HG03025 (cell line): ENCODE measurements at regions not wholly inside any gene's neighbourhood (a gene's known extent, or its start where the extent isn't known, plus 50 kb on each side); places are given as distances from the start of the nearest gene placed in this dataset.
"Not testable (repeated sequence)": the region's sequence is repeated elsewhere in the genome, so short reads cannot be mapped to it uniquely, and the experiment has no call there.

Experiments
- ATAC-seq: cut with Tn5 transposase; IDR thresholded peaks from one replicate; pipeline ENCODE4 v1.9.1; 2021; ENCODE audit warnings: mild to moderate bottlenecking, moderate library complexity; ENCODE audit not compliant: unreplicated experiment, low FRiP score

- no peak for ATAC-seq
Observed at GRCh38 chr5:83889971-83890745, 169.5 kb upstream of the HAPLN1 start.

GRCh38 chr5:83877911-83878706 is 157.5 kb upstream of the HAPLN1 start:
- ATAC-seq: no peak

GRCh38 chr5:83871533-83872395 is 151.1 kb upstream of the HAPLN1 start:
- no peak for ATAC-seq

- ATAC-seq: no peak
Observed at GRCh38 chr5:83866181-83866580, 145.5 kb upstream of the HAPLN1 start.

GRCh38 chr5:83865579-83865978 is 144.9 kb upstream of the HAPLN1 start:
- no peak for ATAC-seq

GRCh38 chr5:83864652-83865051 is 144.0 kb upstream of the HAPLN1 start:
- no peak for ATAC-seq

- no peak for ATAC-seq
Observed at GRCh38 chr5:83857341-83857740, 136.7 kb upstream of the HAPLN1 start.

GRCh38 chr5:83856881-83857280 is 136.2 kb upstream of the HAPLN1 start:
- no peak for ATAC-seq

GRCh38 chr5:83850412-83850811 is 129.8 kb upstream of the HAPLN1 start:
- not testable (repeated sequence) for ATAC-seq

GRCh38 chr5:83848941-83849340 is 128.3 kb upstream of the HAPLN1 start:
- ATAC-seq: no peak

GRCh38 chr5:83846624-83847350 is 126.1 kb upstream of the HAPLN1 start:
- no peak for ATAC-seq

- peak; percentile 100 for ATAC-seq
Observed at GRCh38 chr5:83844449-83845068, 123.9 kb upstream of the HAPLN1 start.

GRCh38 chr5:83839788-83840187 is 119.1 kb upstream of the HAPLN1 start:
- ATAC-seq: no peak

- no peak for ATAC-seq
Observed at GRCh38 chr5:83839256-83839655, 118.6 kb upstream of the HAPLN1 start.

GRCh38 chr5:83837265-83837907 is 116.7 kb upstream of the HAPLN1 start:
- no peak for ATAC-seq

GRCh38 chr5:83834306-83834705 is 113.7 kb upstream of the HAPLN1 start:
- no peak for ATAC-seq

GRCh38 chr5:83831834-83832233 is 111.2 kb upstream of the HAPLN1 start:
- no peak for ATAC-seq

GRCh38 chr5:83827111-83827557 is 106.5 kb upstream of the HAPLN1 start:
- no peak for ATAC-seq

GRCh38 chr5:83817591-83817990 is 96.9 kb upstream of the HAPLN1 start:
- peak; percentile 61 for ATAC-seq
